ENCODE measurements at regions not wholly inside any gene's neighbourhood (a gene's known extent, or its start where the extent isn't known, plus 50 kb on each side); places are given as distances from the start of the nearest gene placed in this dataset.
A peak's percentile ranks its signal among the peaks of the same experiment; 100 is the strongest.

GRCh38 chr4:24666816-24667477 is 82.6 kb upstream of the DHX15 start:
- no CpG with 5 or more reads among the region's 5 CpGs for WGBS, 2 donors (ENCODE audit: extremely low coverage in 2 of 2, insufficient read length in 2 of 2, insufficient replicate concordance in 1 of 2)
- H3K4me1 ChIP-seq (ENCODE audit: control insufficient read depth in 2 of 2, insufficient read depth in 1 of 2, low read depth in 1 of 2, low read length in 2 of 2) = peaks cover 0 to 7% of the 10 kb centered on the region in 2 donors
- no peak overlapping the region for H2BK5ac ChIP-seq (ENCODE audit: low read length)
- no peak overlapping the region for H3K23ac ChIP-seq (ENCODE audit: low read depth, low read length, poor library complexity)
- H4K91ac ChIP-seq (ENCODE audit: low read depth, low read length, poor library complexity) = no peak overlapping the region
- H3K27ac ChIP-seq (replicated peaks; ENCODE audit: low read length) = no peak overlapping the region
- no peak overlapping the region for H3K4ac ChIP-seq (ENCODE audit: low read length)
- H3K9me3 ChIP-seq (replicated peaks in 1 of 2; ENCODE audit: control insufficient read depth in 2 of 2, insufficient read depth in 1 of 2, low read depth in 1 of 2, low read length in 2 of 2) = no peaks in the 10 kb centered on the region
- no peak overlapping the region for H2BK15ac ChIP-seq (ENCODE audit: low read length)
- H3K18ac ChIP-seq (ENCODE audit: low read length) = no peak overlapping the region
- no peak for DNase-seq (ENCODE audit: low spot score)
- no peak overlapping the region for H2BK120ac ChIP-seq (ENCODE audit: low read depth, low read length)
- H4K8ac ChIP-seq (ENCODE audit: low read depth, low read length) = no peak overlapping the region
- H3K14ac ChIP-seq (ENCODE audit: low read length) = no peak overlapping the region
- no peak overlapping the region for H2AFZ ChIP-seq (ENCODE audit: low read length)
- H2BK12ac ChIP-seq (ENCODE audit: low read length) = no peak overlapping the region
- H3K4me2 ChIP-seq (ENCODE audit: insufficient read depth, low read length, poor library complexity, severe bottlenecking) = no peak overlapping the region
- no peak overlapping the region for H3K4me3 ChIP-seq (ENCODE audit: low read length in 2 of 2)
- H2AK5ac ChIP-seq (ENCODE audit: low read depth, low read length) = no peak overlapping the region
- H3K79me1 ChIP-seq (ENCODE audit: low read depth, low read length) = peaks cover 2% of the 10 kb centered on the region
- H3K9ac ChIP-seq (ENCODE audit: low read depth, low read length, poor library complexity) = no peak overlapping the region
- no peaks in the 10 kb centered on the region for H3K36me3 ChIP-seq (replicated peaks in 1 of 2; ENCODE audit: control insufficient read depth in 2 of 2, insufficient read depth in 2 of 2, low read length in 2 of 2)
- H3K27me3 ChIP-seq (ENCODE audit: control insufficient read depth in 3 of 3, insufficient read depth in 3 of 3, low read depth in 1 of 3, low read length in 3 of 3) = peaks cover 0 to 3% (median 0%) of the 10 kb centered on the region in 3 experiments

DNA sequence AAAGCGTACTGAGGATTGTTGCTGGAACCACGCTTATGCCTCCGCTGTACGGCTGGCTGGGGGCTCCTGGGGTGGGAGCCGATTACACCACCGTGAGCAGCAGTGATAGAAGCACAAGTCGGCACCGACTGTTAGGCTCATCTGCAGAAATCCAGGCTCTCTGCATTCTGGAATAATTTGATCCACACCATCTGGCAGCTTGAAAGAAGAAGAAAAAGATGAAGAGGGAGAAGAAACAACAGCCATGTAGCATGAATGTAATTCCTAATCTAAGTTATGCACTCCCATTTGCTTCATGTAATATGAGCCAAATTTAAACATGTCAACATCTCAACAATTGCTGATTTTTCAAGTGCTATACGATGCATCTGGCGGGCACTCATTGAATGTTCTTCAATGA is 84.6 kb upstream of the DHX15 start:
- no peak overlapping the region for H3K23ac ChIP-seq (ENCODE audit: low read depth, low read length, poor library complexity)
- no peaks in the 10 kb centered on the region for H3K36me3 ChIP-seq (replicated peaks in 1 of 2; ENCODE audit: control insufficient read depth in 2 of 2, insufficient read depth in 2 of 2, low read length in 2 of 2)
- no CpG with 5 or more reads among the region's 10 CpGs for WGBS, 2 donors (ENCODE audit: extremely low coverage in 2 of 2, insufficient read length in 2 of 2, insufficient replicate concordance in 1 of 2)

DNA sequence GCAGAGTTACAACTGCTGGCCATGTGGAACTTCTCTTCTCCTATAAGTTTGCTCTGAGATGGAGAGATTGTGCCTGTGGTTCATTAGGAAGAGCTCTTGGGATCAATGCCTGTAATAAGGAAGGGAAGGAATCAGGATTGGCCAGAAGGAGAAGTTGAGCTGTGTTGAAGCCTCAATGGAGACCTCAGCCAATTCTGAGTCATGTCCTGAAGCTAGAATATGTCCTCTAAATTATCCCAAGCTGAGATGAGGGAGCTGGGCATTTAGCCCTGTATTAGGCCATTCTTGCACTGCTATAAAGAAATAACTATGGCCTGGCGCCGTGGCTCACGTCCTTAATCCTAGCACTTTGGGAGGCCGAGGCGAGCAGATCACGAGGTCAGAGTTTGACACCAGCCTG is 85.4 kb upstream of the DHX15 start:
- no peak overlapping the region for H4K8ac ChIP-seq (ENCODE audit: low read depth, low read length)
- H2BK12ac ChIP-seq (ENCODE audit: low read length) = no peak overlapping the region
- no peaks in the 10 kb centered on the region for H3K79me1 ChIP-seq (ENCODE audit: low read depth, low read length)
- no CpG with 5 or more reads among the region's 6 CpGs for WGBS, 2 donors (ENCODE audit: extremely low coverage in 2 of 2, insufficient read length in 2 of 2, insufficient replicate concordance in 1 of 2)
- H3K4me3 ChIP-seq (ENCODE audit: low read length in 2 of 2) = no peak overlapping the region
- no peak overlapping the region for H3K9ac ChIP-seq (ENCODE audit: low read depth, low read length, poor library complexity)
- no peak for DNase-seq (ENCODE audit: low spot score)
- no peaks in the 10 kb centered on the region for H3K36me3 ChIP-seq (replicated peaks in 1 of 2; ENCODE audit: control insufficient read depth in 2 of 2, insufficient read depth in 2 of 2, low read length in 2 of 2)
- H2BK15ac ChIP-seq (ENCODE audit: low read length) = no peak overlapping the region
- H2AFZ ChIP-seq (ENCODE audit: low read length) = no peak overlapping the region
- H3K4ac ChIP-seq (ENCODE audit: low read length) = no peak overlapping the region
- H3K23ac ChIP-seq (ENCODE audit: low read depth, low read length, poor library complexity) = no peak overlapping the region
- H2BK5ac ChIP-seq (ENCODE audit: low read length) = no peak overlapping the region
- no peak overlapping the region for H2AK5ac ChIP-seq (ENCODE audit: low read depth, low read length)
- H3K4me2 ChIP-seq (ENCODE audit: insufficient read depth, low read length, poor library complexity, severe bottlenecking) = no peak overlapping the region
- H3K18ac ChIP-seq (ENCODE audit: low read length) = no peak overlapping the region
- no peak overlapping the region for H4K91ac ChIP-seq (ENCODE audit: low read depth, low read length, poor library complexity)
- H2BK120ac ChIP-seq (ENCODE audit: low read depth, low read length) = no peak overlapping the region
- H3K9me3 ChIP-seq (replicated peaks in 1 of 2; ENCODE audit: control insufficient read depth in 2 of 2, insufficient read depth in 1 of 2, low read depth in 1 of 2, low read length in 2 of 2) = no peaks in the 10 kb centered on the region
- H3K4me1 ChIP-seq (ENCODE audit: control insufficient read depth in 2 of 2, insufficient read depth in 1 of 2, low read depth in 1 of 2, low read length in 2 of 2) = peaks cover 0 to 5% of the 10 kb centered on the region in 2 donors
- peaks cover 0 to under 1% (median 0%) of the 10 kb centered on the region in 3 experiments for H3K27me3 ChIP-seq (ENCODE audit: control insufficient read depth in 3 of 3, insufficient read depth in 3 of 3, low read depth in 1 of 3, low read length in 3 of 3)
- H3K27ac ChIP-seq (replicated peaks; ENCODE audit: low read length) = no peak overlapping the region
- no peak overlapping the region for H3K14ac ChIP-seq (ENCODE audit: low read length)

More for the DNA sequence above, 84.6 kb upstream of the DHX15 start:
- Histone ChIP-seq H3K4me1 (ENCODE audit: control insufficient read depth in 2 of 2, insufficient read depth in 1 of 2, low read depth in 1 of 2, low read length in 2 of 2) (peaks cover 0 to 5% of the 10 kb centered on the region in 2 donors), H2AK5ac (ENCODE audit: low read depth, low read length) (no peak overlapping the region), H2BK12ac (ENCODE audit: low read length) (no peak overlapping the region), H3K27me3 (ENCODE audit: control insufficient read depth in 3 of 3, insufficient read depth in 3 of 3, low read depth in 1 of 3, low read length in 3 of 3) (peaks cover 0 to 3% (median 0%) of the 10 kb centered on the region in 3 experiments), H3K27ac (replicated peaks; ENCODE audit: low read length) (no peak overlapping the region), H3K4ac (ENCODE audit: low read length) (no peak overlapping the region), H4K91ac (ENCODE audit: low read depth, low read length, poor library complexity) (no peak overlapping the region), H3K14ac (ENCODE audit: low read length) (no peak overlapping the region), H2BK15ac (ENCODE audit: low read length) (no peak overlapping the region), H4K8ac (ENCODE audit: low read depth, low read length) (no peak overlapping the region), H3K4me3 (ENCODE audit: low read length in 2 of 2) (no peak overlapping the region), H3K9me3 (replicated peaks in 1 of 2; ENCODE audit: control insufficient read depth in 2 of 2, insufficient read depth in 1 of 2, low read depth in 1 of 2, low read length in 2 of 2) (no peaks in the 10 kb centered on the region), H3K79me1 (ENCODE audit: low read depth, low read length) (peaks cover 2% of the 10 kb centered on the region), H3K9ac (ENCODE audit: low read depth, low read length, poor library complexity) (no peak overlapping the region), H2AFZ (ENCODE audit: low read length) (no peak overlapping the region), H2BK5ac (ENCODE audit: low read length) (no peak overlapping the region), H3K4me2 (ENCODE audit: insufficient read depth, low read length, poor library complexity, severe bottlenecking) (no peak overlapping the region), H3K18ac (ENCODE audit: low read length) (no peak overlapping the region), H2BK120ac (ENCODE audit: low read depth, low read length) (no peak overlapping the region)
- no peak for DNase-seq (ENCODE audit: low spot score)

DNA sequence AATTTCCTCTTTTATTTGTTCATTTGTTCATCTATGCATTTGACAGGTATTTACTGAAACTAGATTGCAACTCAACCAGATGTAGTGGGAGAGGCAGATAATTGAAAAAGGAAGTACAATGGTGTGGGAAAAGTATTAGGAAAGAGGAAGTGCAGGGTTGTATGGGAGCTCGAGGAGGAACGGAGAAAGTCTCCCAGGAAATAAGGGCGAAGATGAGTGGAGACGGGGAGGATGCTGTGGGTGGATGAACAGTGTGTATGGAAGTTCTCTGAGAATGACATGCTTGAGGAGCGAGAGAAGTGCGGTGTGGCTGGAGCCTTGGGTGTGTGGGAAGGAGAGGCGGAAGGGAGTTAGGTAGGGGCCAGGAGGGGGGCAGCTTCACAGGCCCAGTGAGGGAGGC is 87.5 kb upstream of the DHX15 start:
- Histone ChIP-seq H2BK12ac (ENCODE audit: low read length) (no peak overlapping the region), H3K36me3 (replicated peaks in 1 of 2; ENCODE audit: control insufficient read depth in 2 of 2, insufficient read depth in 2 of 2, low read length in 2 of 2) (no peaks in the 10 kb centered on the region), H3K18ac (ENCODE audit: low read length) (peak overlapping the region; percentile 35), H2AK5ac (ENCODE audit: low read depth, low read length) (no peak overlapping the region), H4K91ac (ENCODE audit: low read depth, low read length, poor library complexity) (no peak overlapping the region), H2BK120ac (ENCODE audit: low read depth, low read length) (no peak overlapping the region), H3K9me3 (replicated peaks in 1 of 2; ENCODE audit: control insufficient read depth in 2 of 2, insufficient read depth in 1 of 2, low read depth in 1 of 2, low read length in 2 of 2) (no peaks in the 10 kb centered on the region), H2BK15ac (ENCODE audit: low read length) (no peak overlapping the region), H2BK5ac (ENCODE audit: low read length) (no peak overlapping the region), H3K4me3 (ENCODE audit: low read length in 2 of 2) (no peak overlapping the region), H3K4me2 (ENCODE audit: insufficient read depth, low read length, poor library complexity, severe bottlenecking) (no peak overlapping the region), H4K8ac (ENCODE audit: low read depth, low read length) (no peak overlapping the region), H3K27ac (replicated peaks; ENCODE audit: low read length) (no peak overlapping the region), H3K9ac (ENCODE audit: low read depth, low read length, poor library complexity) (no peak overlapping the region), H3K23ac (ENCODE audit: low read depth, low read length, poor library complexity) (peak overlapping the region; percentile 69), H2AFZ (ENCODE audit: low read length) (no peak overlapping the region), H3K14ac (ENCODE audit: low read length) (no peak overlapping the region), H3K27me3 (ENCODE audit: control insufficient read depth in 3 of 3, insufficient read depth in 3 of 3, low read depth in 1 of 3, low read length in 3 of 3) (no peaks in the 10 kb centered on the region), H3K4ac (ENCODE audit: low read length) (no peak overlapping the region), H3K4me1 (ENCODE audit: control insufficient read depth in 2 of 2, insufficient read depth in 1 of 2, low read depth in 1 of 2, low read length in 2 of 2) (no peaks in the 10 kb centered on the region), H3K79me1 (ENCODE audit: low read depth, low read length) (no peaks in the 10 kb centered on the region)
- DNase-seq (ENCODE audit: low spot score) = no peak
- WGBS, 2 donors (ENCODE audit: extremely low coverage in 2 of 2, insufficient read length in 2 of 2, insufficient replicate concordance in 1 of 2) = no CpG with 5 or more reads among the region's 7 CpGs
